ENCODE measurements at regions not wholly inside any gene's neighbourhood (a gene's known extent, or its start where the extent isn't known, plus 50 kb on each side); places are given as distances from the start of the nearest gene placed in this dataset.

GRCh38 chr11:131303611-131304119, 66.8 kb upstream of the NTM start:
- TF ChIP-seq CTCF (IDR thresholded peaks at IDR 0.05), result no peak
- TF ChIP-seq REST (IDR thresholded peaks at IDR 0.05; ENCODE audit: insufficient read depth in 1 of 2, low read depth in 2 of 2, low read length in 1 of 2), result no peak
- TF ChIP-seq POLR2AphosphoS5 (IDR thresholded peaks at IDR 0.05; ENCODE audit: low read depth, low read length), result no peak
